Immature natural killer cell (primary cell): ENCODE measurements at regions not wholly inside any gene's neighbourhood (a gene's known extent, or its start where the extent isn't known, plus 50 kb on each side); places are given as distances from the start of the nearest gene placed in this dataset.

ENCODE experiments used
- DNase-seq, 3 donors: peaks; one replicate each; pipeline ENCODE4 v3.0.0; 2022; ENCODE audit warnings: mixed read lengths in 1 of 3
- H3K27ac Mint-ChIP-seq, 6 donors: one replicate each; pipeline ENCODE4 v1.8.0; 2020; ENCODE audit warnings: mixed read lengths in 6 of 6, mild to moderate bottlenecking in 5 of 6, inconsistent platforms in 4 of 6, moderate library complexity in 3 of 6
- H3K27me3 Mint-ChIP-seq, 3 donors: one replicate each; pipeline ENCODE4 v1.8.0; 2020 to 2021; ENCODE audit warnings: low read depth in 3 of 3, mild to moderate bottlenecking in 3 of 3, mixed read lengths in 3 of 3, moderate library complexity in 3 of 3, inconsistent platforms in 1 of 3
- H3K36me3 Mint-ChIP-seq, 3 donors: one replicate each; pipeline ENCODE4 v1.8.0; 2020; ENCODE audit warnings: mixed read lengths in 3 of 3, inconsistent platforms in 2 of 3, mild to moderate bottlenecking in 2 of 3
- H3K4me1 Mint-ChIP-seq, 2 donors: one replicate each; pipeline ENCODE4 v1.8.0; 2020; ENCODE audit warnings: inconsistent platforms in 2 of 2, mild to moderate bottlenecking in 2 of 2, mixed read lengths in 2 of 2, moderate library complexity in 1 of 2
- H3K4me3 Mint-ChIP-seq, 5 donors: one replicate each; pipeline ENCODE4 v1.8.0; 2020; ENCODE audit warnings: mild to moderate bottlenecking in 5 of 5, mixed read lengths in 5 of 5, inconsistent platforms in 3 of 5, moderate library complexity in 3 of 5
- H3K9me3 Mint-ChIP-seq, 6 donors: one replicate each; pipeline ENCODE4 v1.8.0; 2020; ENCODE audit warnings: mild to moderate bottlenecking in 6 of 6, mixed read lengths in 6 of 6, inconsistent platforms in 4 of 6, moderate library complexity in 3 of 6

DNA sequence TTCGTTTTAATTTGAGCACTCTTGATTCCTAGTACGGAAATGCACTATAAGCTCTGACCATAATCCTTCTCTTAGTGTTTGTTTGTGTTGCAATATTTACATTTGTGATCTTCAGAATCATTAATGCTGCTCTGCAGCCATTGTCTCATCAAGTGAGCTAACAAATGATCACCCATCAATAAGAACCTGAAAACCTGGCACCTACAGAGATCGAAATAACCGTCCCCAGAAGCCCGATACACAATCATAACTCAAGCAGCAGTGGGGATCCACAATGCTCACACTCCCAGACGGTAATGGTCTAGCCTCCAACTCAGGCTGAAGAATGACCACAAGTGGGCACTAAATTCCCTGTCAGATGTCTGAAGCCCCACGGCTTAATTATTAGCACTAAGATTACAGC, 156.0 kb upstream of the NFE2L3 start:
- Mint-ChIP-seq H3K4me3 (no peak overlapping the region), H3K27ac (no peak overlapping the region), H3K4me1 (peaks cover 11 to 14% of the 10 kb centered on the region in 2 donors), H3K36me3 (no peaks in the 10 kb centered on the region), H3K27me3 (peaks cover 2 to 6% (median 2%) of the 10 kb centered on the region in 3 donors), H3K9me3 (no peaks in the 10 kb centered on the region)
- DNase-seq = no peak

GRCh38 chr7:25998499-25998898, 153.5 kb upstream of the NFE2L3 start:
- Mint-ChIP-seq H3K27ac (no peak overlapping the region), H3K27me3 (peaks cover 0 to 4% (median 2%) of the 10 kb centered on the region in 3 donors), H3K4me1 (peaks cover 11 to 14% of the 10 kb centered on the region in 2 donors), H3K36me3 (no peaks in the 10 kb centered on the region), H3K9me3 (peaks cover 0 to 2% (median 0%) of the 10 kb centered on the region in 6 donors), H3K4me3 (no peak overlapping the region)
- no peak for DNase-seq

DNA sequence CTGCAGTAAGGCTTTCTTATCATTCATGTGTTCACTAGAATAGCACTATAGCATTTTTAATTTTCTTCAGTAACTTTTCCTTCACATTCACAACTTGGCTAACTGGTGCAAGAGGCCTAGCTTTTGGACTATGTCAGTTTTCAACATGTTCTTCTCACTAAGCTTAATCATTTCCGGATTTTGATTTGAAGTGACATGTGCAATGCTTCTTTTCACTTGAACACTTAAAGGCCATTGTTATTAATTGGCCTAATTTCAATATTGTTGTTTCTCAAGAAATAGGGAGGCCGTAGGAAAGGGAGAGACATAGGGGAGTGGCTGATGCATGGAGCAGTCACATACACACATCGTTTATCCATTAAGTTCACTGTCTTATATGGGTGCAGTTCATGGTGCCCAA, 151.2 kb upstream of the NFE2L3 start:
- Mint-ChIP-seq H3K27ac (no peak overlapping the region), H3K4me1 (no peaks in the 10 kb centered on the region), H3K27me3 (peaks cover 0 to 7% (median 2%) of the 10 kb centered on the region in 3 donors), H3K36me3 (no peaks in the 10 kb centered on the region), H3K9me3 (peaks cover 0 to 2% (median 0%) of the 10 kb centered on the region in 6 donors), H3K4me3 (no peak overlapping the region)
- DNase-seq = no peak

DNA sequence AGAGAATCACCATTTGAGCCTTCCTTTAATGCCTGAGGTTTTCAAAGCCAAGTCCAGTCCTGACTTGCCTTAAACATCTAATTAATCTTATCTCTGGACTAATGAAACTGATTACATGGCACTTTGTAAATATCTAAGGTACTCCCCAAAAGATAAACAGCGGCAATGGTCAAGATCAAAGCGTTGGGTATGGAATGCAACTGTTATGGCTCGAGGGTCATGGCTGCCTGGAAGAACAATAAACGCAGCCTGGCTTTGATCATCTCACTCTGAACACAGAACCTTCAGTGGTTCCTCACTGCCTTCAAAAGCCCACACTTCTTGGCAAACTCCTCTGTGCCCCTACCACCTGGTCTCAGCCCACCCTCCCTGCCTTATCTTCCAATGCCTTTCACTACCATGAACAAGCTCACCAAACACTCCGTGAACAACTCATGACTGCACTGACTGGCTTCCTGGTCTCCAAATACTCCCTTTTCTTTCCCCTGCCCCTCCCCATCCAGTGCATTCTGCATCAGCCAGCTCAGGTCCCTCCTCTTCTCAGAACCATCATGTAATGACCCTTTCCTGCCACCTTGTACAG, 150.2 kb upstream of the NFE2L3 start:
- Mint-ChIP-seq H3K4me3 (no peak overlapping the region), H3K9me3 (peaks cover 0 to 2% (median 0%) of the 10 kb centered on the region in 6 donors), H3K27me3 (peaks cover 1 to 9% (median 2%) of the 10 kb centered on the region in 3 donors), H3K36me3 (no peaks in the 10 kb centered on the region), H3K27ac (no peak overlapping the region), H3K4me1 (no peaks in the 10 kb centered on the region)
- DNase-seq = no peak

DNA sequence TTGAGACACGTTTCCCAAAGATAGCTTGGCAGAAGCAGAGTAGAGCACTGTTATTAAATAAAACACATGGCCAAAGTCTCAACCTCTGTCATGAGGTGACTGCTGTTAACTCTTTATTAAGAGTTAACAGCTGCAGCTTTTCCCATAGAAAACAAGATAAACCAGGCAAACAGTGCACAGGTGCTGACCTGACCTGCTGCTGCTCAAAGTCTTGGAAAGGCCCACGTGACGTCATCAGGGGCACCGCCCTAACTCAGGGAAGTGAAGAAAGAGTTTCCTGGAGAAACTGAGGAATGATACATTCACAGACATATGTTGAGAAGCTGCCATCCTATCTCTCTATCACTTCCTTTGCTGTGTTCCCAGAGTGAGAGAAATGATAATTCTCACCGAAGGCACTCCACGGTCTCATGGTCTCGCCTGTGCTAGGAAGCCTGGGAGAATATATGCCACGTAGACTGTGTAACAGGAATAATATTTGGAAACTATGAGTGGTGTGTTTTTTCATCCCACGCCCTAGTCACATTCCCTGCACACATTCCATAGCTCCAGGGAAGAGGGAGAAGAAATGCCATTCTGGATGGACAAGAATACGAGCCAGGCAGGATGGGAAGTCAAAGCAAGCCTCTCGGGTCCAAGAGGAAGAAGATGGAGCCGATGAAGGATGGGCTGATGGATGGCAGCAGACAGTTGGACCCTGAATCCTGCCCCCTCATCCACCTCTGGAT, 146.2 kb upstream of the NFE2L3 start:
- DNase-seq = no peak
- Mint-ChIP-seq H3K36me3 (no peaks in the 10 kb centered on the region), H3K27me3 (peaks cover 1 to 20% (median 5%) of the 10 kb centered on the region in 3 donors), H3K9me3 (peaks cover 0 to 2% (median 0%) of the 10 kb centered on the region in 6 donors), H3K4me3 (no peak overlapping the region), H3K4me1 (no peaks in the 10 kb centered on the region), H3K27ac (no peak overlapping the region)

- Mint-ChIP-seq H3K27ac (no peak overlapping the region), H3K36me3 (no peaks in the 10 kb centered on the region), H3K4me1 (peaks cover 0 to 3% of the 10 kb centered on the region in 2 donors), H3K27me3 (peaks cover 1 to 20% (median 5%) of the 10 kb centered on the region in 3 donors), H3K9me3 (peaks cover 0 to 2% (median 0%) of the 10 kb centered on the region in 6 donors), H3K4me3 (no peak overlapping the region)
- DNase-seq = no peak
Observed at GRCh38 chr7:26006426-26006825, 145.6 kb upstream of the NFE2L3 start.

DNA sequence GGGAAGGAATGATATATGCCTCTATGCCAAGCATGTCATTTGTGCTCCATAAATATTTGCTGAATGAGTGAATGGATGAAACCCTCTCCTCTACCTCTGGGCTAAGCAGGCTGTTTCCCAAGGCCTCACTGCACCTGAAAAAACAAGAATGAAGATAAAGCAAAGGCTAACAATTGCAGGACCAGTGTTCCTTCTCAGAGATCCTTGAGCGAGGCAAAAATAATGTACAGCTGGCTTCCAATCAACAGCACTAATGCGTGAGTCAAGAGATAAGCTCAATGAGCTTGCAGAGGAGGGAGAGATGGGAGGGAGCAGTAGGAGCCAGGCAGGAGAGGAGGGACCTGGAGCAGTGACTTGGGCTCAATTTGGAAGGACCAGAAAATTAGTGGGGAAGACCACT, 144.5 kb upstream of the NFE2L3 start:
- Mint-ChIP-seq H3K27ac (no peak overlapping the region), H3K36me3 (no peaks in the 10 kb centered on the region), H3K27me3 (peaks cover 1 to 20% (median 5%) of the 10 kb centered on the region in 3 donors), H3K9me3 (peaks cover 0 to 2% (median 0%) of the 10 kb centered on the region in 6 donors), H3K4me1 (peaks cover 0 to 3% of the 10 kb centered on the region in 2 donors), H3K4me3 (no peak overlapping the region)
- no peak for DNase-seq

DNA sequence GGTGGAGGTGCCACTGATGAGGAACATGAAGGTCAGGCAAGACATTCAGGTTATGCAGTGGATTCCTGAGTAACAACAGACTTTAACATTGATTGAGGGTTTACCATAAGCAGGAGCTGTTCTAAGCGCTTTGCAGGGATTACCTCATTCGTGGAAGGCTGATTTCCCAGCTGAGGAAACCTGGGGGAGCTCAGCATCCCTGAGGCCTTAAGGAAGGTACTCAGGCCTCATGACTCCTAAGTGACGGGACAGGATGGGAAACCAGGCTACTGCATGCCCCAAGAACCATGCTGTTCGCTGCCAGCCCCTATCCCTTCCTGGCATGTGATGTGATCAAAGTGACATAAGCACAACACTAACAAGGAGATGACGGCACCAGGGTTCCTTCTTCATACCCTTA, 143.6 kb upstream of the NFE2L3 start:
- H3K4me3 Mint-ChIP-seq = no peak overlapping the region
- no peaks in the 10 kb centered on the region for H3K9me3 Mint-ChIP-seq
- H3K36me3 Mint-ChIP-seq = no peaks in the 10 kb centered on the region
- H3K27me3 Mint-ChIP-seq = peaks cover 3 to 15% (median 3%) of the 10 kb centered on the region in 3 donors
- no peak for DNase-seq
- peaks cover 0 to 3% of the 10 kb centered on the region in 2 donors for H3K4me1 Mint-ChIP-seq
- no peak overlapping the region for H3K27ac Mint-ChIP-seq

- no peak for DNase-seq
- no peak overlapping the region for H3K27ac Mint-ChIP-seq
Observed at GRCh38 chr7:26011039-26011696, 140.8 kb upstream of the NFE2L3 start.

DNA sequence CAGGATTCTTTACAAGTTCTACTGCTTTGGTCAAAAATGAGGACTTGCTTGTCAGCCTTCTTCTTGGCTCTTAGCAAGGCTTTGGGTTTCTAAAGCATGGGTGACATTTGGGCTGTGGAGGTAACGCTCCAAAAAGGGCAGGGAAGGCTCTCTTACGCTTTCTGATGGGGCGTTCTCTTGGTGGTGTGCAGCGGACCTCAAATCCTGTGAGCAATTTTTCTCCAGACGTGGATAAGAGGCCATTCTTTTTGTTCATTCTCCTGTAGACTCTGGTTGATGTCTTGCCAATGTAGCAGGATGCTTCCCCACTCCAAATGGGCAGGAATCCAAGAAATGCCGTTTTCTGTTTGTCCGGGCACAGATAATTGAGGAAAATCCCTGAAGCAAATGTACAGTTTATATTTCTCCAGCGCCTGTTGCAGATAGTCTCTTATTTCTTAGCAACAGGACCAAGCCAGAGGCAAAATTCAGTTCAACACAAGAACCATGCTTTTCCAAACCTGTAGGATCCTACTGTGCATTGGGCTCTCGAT, 138.4 kb upstream of the NFE2L3 start:
- H3K27ac Mint-ChIP-seq = no peak overlapping the region
- peaks cover 0 to 9% (median 2%) of the 10 kb centered on the region in 3 donors for H3K27me3 Mint-ChIP-seq
- peaks cover 0 to 7% (median 0%) of the 10 kb centered on the region in 6 donors for H3K9me3 Mint-ChIP-seq
- no peak for DNase-seq
- peaks cover 0 to 3% of the 10 kb centered on the region in 2 donors for H3K4me1 Mint-ChIP-seq
- no peaks in the 10 kb centered on the region for H3K36me3 Mint-ChIP-seq
- H3K4me3 Mint-ChIP-seq = no peak overlapping the region

More at GRCh38 chr7:26011039-26011696, 140.8 kb upstream of the NFE2L3 start:
- peaks cover 0 to 3% of the 10 kb centered on the region in 2 donors for H3K4me1 Mint-ChIP-seq
- no peaks in the 10 kb centered on the region for H3K36me3 Mint-ChIP-seq
- no peaks in the 10 kb centered on the region for H3K9me3 Mint-ChIP-seq
- H3K4me3 Mint-ChIP-seq = no peak overlapping the region
- H3K27me3 Mint-ChIP-seq = peaks cover 3 to 14% (median 3%) of the 10 kb centered on the region in 3 donors

DNA sequence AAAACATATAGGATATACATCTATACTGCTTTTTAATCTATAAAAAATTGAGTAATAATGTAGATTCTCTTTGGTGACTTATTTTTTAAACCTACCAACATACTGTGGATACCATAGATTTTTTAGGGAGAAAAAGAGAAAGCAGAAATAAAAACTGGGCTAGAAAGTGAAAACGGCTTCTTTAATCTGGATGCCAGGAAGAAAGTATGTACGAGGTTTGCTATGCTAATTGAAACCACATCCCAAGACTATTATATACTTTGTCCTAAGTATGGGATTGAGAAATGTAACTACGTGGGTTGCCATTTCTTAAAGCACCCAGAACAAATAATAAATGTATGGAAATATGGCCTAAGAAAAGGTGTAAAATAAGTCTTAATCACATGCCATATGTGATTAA, 129.0 kb upstream of the NFE2L3 start:
- H3K4me3 Mint-ChIP-seq = no peak overlapping the region

GRCh38 chr7:26029911-26030310, 122.1 kb upstream of the NFE2L3 start:
- Mint-ChIP-seq H3K4me1 (no peaks in the 10 kb centered on the region), H3K27me3 (peaks cover 6 to 11% (median 6%) of the 10 kb centered on the region in 3 donors)

More for the DNA sequence above, 129.0 kb upstream of the NFE2L3 start:
- Mint-ChIP-seq H3K27me3 (peaks cover 2 to 7% (median 4%) of the 10 kb centered on the region in 3 donors), H3K27ac (no peak overlapping the region), H3K4me1 (no peaks in the 10 kb centered on the region), H3K36me3 (no peaks in the 10 kb centered on the region), H3K9me3 (peaks cover 0 to 4% (median 0%) of the 10 kb centered on the region in 6 donors)
- DNase-seq = no peak

GRCh38 chr7:26034391-26034790, 117.6 kb upstream of the NFE2L3 start:
- H3K4me1 Mint-ChIP-seq = no peaks in the 10 kb centered on the region

More at GRCh38 chr7:26029911-26030310, 122.1 kb upstream of the NFE2L3 start:
- no peaks in the 10 kb centered on the region for H3K9me3 Mint-ChIP-seq
- H3K36me3 Mint-ChIP-seq = no peaks in the 10 kb centered on the region
- H3K27ac Mint-ChIP-seq = no peak overlapping the region
- no peak overlapping the region for H3K4me3 Mint-ChIP-seq
- DNase-seq = no peak

GRCh38 chr7:26035552-26035951, 116.4 kb upstream of the NFE2L3 start:
- no peak for DNase-seq
- no peaks in the 10 kb centered on the region for H3K36me3 Mint-ChIP-seq
- no peak overlapping the region for H3K27ac Mint-ChIP-seq
- H3K4me1 Mint-ChIP-seq = no peaks in the 10 kb centered on the region
- H3K27me3 Mint-ChIP-seq = peaks cover 6 to 24% (median 15%) of the 10 kb centered on the region in 3 donors
- no peak overlapping the region for H3K4me3 Mint-ChIP-seq
- H3K9me3 Mint-ChIP-seq = no peaks in the 10 kb centered on the region

More at GRCh38 chr7:26034391-26034790, 117.6 kb upstream of the NFE2L3 start:
- Mint-ChIP-seq H3K27ac (no peak overlapping the region), H3K36me3 (no peaks in the 10 kb centered on the region), H3K4me3 (no peak overlapping the region), H3K27me3 (peaks cover 7 to 22% (median 15%) of the 10 kb centered on the region in 3 donors), H3K9me3 (no peaks in the 10 kb centered on the region)
- DNase-seq = no peak
